22Rv1 (cell line): ENCODE measurements at regions not wholly inside any gene's neighbourhood (a gene's known extent, or its start where the extent isn't known, plus 50 kb on each side); places are given as distances from the start of the nearest gene placed in this dataset.

Experiments used
- ZFX ChIP-seq: fragments of 450-650 bp; IDR thresholded peaks from 2 replicates; pipeline ENCODE4 v1.6.1; 2017; ENCODE audit warnings: antibody characterized with exemption, borderline replicate concordance
- TF ChIP-seq, protein P1 (sequence below): fragments of 450-650 bp; IDR thresholded peaks from 2 replicates; pipeline ENCODE4 v1.5.1; 2017; ENCODE audit warnings: mild to moderate bottlenecking

GRCh38 chr2:128867936-128868636 lies 549.4 kb upstream of the HS6ST1 start:
- TF ChIP-seq, protein P1, sequence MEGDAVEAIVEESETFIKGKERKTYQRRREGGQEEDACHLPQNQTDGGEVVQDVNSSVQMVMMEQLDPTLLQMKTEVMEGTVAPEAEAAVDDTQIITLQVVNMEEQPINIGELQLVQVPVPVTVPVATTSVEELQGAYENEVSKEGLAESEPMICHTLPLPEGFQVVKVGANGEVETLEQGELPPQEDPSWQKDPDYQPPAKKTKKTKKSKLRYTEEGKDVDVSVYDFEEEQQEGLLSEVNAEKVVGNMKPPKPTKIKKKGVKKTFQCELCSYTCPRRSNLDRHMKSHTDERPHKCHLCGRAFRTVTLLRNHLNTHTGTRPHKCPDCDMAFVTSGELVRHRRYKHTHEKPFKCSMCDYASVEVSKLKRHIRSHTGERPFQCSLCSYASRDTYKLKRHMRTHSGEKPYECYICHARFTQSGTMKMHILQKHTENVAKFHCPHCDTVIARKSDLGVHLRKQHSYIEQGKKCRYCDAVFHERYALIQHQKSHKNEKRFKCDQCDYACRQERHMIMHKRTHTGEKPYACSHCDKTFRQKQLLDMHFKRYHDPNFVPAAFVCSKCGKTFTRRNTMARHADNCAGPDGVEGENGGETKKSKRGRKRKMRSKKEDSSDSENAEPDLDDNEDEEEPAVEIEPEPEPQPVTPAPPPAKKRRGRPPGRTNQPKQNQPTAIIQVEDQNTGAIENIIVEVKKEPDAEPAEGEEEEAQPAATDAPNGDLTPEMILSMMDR: no peak
- no peak for TF ChIP-seq ZFX
